ENCODE measurements at regions not wholly inside any gene's neighbourhood (a gene's known extent, or its start where the extent isn't known, plus 50 kb on each side); places are given as distances from the start of the nearest gene placed in this dataset.

GRCh38 chr3:63022114-63022513, 146.9 kb upstream of the CADPS start:
- TF ChIP-seq CTCF (IDR thresholded peaks at IDR 0.05; ENCODE audit: low read length) (no peak), EZH2 (IDR thresholded peaks at IDR 0.05; ENCODE audit: borderline replicate concordance, low read length) (no peak)
